HG03432 (cell line): ENCODE measurements at regions not wholly inside any gene's neighbourhood (a gene's known extent, or its start where the extent isn't known, plus 50 kb on each side); places are given as distances from the start of the nearest gene placed in this dataset.

Experiments
- ATAC-seq: cut with Tn5 transposase; IDR thresholded peaks from one replicate; pipeline ENCODE4 v1.9.1; 2021; ENCODE audit warnings: mild to moderate bottlenecking, moderate library complexity; ENCODE audit not compliant: unreplicated experiment

DNA sequence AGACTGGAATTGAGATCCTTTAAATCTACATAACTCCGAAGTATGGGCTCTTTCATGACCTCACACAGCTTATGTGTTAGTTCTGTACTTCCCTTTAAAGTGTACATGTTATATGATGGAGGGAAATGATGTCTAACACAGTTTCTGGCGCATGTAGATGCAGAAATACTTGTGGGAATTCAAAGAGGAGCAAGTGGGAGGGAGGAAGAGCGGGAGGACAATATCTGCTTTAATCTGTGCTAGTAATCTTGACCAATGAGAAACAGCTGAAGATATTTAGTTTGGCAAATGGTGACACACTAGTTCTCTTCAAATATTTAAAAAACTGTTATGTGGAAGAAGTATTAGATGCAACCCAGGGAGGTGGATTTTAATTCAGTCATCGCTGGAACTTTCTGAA, 62.9 kb upstream of the PLEKHG1 start:
- ATAC-seq: no peak

DNA sequence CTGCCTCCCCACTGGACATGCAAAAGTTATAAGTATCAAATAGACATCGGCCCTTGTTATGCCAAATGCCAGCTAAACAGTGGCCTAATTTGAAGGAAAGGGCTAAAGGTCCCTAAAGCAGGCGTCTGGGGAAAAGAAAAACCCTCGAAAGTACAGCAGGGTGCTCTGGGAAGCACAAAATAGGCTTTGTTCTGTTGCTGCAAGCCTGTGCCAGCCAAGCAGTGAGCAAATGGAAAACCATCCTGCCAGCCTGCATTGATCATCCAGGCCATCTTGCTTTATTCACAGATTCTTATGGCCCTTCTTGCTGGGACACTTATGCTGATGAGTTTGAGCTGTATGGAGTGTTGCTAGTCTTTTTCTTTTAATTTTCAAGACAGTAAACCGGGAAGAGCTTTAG, 62.2 kb upstream of the PLEKHG1 start:
- no peak for ATAC-seq

DNA sequence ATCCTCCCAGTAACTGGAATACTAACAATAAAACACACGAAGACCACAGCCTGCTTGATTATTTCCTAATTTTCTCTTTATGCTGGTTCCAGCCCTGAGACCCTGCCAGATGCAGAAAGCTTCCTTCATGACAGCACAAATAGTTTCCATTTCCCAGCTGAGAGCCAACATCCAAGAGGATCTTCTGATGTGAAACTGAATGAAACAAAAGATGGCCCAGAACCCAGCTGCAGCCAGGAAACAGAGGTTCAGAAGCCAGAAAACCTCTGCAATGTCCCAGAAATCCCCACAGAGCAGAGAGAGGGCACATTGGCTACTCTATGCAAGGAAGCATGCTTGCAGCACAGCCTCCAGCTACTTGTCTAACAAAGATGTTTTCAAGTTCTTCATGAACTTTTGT, 61.8 kb upstream of the PLEKHG1 start:
- no peak for ATAC-seq

DNA sequence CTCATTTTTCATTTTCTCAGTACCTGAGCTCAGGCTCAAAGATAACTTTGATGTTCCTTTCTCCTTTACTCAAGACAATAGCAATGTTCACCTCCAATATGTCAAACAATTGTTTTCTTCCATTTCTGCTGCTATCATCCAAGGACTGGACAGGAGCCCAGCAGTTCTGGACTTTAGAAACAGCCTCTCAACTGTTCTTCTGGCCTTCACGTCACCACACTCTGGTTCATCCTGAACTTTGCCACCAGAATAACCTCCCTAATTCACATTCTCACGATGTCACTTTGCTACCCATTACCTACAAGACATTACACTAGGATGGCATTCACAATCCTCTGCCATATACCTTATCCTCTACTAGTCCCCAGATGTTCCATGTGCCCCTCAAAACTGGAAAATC, 60.6 kb upstream of the PLEKHG1 start:
- no peak for ATAC-seq

DNA sequence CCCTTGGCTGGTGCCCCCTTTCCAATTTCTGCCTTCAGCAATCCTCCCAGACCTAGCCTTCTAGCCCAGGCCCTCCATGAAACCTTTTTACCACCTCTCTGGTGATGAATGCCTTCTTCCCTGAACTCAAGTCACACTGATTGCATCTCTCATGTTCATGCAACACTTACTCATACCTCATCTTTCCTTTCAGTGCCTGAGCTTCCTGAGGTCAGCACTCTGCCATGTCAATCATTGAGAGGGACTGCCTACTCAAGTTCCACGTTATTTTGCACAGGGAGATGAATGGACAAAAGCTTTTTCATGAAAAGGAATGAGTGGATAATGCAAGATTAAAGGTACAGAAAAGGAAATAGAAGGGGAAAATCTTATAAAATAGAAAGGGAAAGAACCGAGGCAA, 60.1 kb upstream of the PLEKHG1 start:
- ATAC-seq: no peak

DNA sequence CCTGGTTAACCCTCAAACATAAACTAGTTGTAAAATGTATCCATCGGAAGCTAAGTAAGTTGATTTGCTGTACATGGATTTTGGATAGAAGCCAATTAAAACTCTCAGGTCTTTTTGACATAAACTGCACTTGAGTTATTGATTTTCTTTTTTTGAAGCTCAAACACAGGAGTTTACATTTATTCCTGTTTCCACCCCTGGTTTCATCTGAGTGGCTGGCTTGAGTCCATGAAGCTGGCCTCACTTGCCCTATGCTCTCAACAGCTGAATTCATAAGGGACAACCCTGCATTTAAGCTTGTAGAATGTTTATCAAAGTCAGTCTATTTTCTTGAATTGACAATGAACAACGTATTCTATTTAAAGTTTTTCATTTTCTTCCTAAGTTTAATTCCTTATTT, 58.1 kb upstream of the PLEKHG1 start:
- ATAC-seq: no peak

DNA sequence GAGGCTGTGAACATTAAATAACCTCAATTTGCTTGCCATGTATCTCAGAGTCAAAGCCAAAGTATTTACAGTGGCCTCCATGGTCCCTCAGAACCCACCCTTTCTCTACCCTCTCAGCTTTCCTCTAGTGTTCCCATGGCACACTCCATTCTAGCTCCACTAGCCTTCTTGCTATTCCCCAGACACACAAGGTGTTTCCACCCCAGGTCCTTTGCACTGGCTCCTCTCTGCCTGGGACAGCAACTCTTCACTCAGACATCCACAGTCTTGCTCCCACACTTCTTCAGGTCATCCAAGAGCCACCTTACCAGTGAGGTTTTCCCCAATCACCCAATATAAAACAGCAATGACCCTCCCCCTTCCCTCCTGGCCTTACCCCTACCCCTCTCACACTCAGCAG, 56.5 kb upstream of the PLEKHG1 start:
- ATAC-seq: no peak

DNA sequence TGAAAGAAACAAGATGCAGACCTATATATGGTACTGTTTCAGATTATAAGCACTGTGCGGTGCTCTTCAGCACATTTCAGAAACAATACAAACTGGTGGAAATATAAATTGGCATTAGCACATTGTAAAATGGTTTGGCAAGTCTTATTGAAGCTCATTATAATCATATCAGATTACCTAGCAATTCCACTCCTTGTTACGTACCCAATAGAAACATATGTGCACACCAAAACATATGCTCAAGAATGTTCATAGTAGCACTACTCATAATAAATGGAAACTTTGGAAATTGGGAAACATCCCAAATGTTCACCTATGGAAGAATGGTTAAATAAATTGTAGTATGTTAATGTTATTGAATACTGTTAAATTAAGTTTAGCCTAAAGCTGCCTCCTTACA, 54.9 kb upstream of the PLEKHG1 start:
- ATAC-seq: no peak

DNA sequence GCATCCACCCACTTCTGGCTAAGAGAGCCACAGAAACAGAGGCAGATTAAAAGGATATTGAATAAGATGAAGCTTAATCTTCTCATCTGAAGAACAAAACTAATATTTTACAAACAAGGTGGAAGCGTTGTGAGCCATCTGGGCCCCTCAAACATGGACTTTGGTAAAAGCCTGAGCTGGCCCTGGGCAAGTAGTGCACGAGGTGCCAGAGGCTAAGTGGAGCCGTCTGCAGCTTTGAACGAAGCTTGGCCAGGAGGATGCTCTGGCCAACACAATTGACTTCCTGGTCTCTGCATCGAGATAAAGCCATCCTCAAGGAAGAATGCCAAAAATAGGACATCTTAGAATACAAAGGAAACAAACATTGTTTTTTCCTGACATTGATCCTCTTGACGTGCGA, 53.2 kb upstream of the PLEKHG1 start:
- no peak for ATAC-seq

DNA sequence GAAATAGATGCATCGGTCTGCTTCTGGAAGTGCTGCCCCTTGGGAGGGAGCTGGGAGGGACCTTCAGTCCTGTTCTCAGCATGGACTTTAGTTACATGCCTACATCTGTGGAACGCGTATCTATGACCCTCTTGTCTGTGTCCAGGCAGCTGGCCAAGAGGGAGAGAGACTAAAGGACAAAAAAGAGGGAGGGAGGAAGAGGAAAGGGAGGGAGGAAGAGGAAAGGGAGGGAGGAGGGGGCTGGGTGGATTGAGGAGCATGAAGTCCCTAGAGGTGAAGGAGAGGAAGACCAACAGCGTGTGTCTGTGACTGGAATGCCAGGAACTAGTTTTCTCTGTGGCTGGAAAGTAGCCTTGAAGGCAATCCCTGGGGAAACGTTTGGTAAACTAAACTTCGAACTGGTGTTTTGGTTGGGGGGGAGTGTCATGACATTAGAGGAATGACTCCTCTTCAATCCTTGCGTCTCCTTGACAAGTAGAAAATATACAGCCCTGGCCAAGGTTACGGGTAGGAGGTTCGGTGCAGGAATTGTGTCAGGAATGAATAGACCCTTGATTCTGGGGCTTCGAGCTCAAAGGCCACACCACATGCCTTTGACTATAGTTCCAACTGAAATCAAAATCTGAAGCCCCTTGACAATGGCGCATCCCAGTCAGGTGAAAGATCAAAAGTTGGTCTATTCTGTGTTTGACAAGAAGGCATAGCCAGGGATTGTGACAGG, 52.0 kb upstream of the PLEKHG1 start:
- ATAC-seq: no peak

DNA sequence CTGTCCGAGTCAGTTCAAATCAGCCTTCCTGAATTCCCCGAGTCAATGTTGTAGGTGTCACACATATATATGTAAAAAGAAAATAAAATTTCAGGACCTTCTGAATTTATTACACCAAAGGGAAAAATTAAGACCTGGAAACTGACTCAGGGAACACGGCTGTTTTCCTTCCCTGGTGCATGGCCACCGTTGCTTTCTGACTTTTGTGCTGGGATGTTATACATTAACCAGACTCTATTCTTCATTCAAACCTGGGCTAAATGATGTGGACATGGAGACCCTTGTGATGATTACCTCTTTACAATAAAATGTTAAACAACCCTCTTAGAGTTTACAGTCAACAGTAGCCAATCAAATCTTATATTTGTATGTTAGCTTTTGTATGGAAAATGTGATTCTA, 51.4 kb upstream of the PLEKHG1 start:
- no peak for ATAC-seq

DNA sequence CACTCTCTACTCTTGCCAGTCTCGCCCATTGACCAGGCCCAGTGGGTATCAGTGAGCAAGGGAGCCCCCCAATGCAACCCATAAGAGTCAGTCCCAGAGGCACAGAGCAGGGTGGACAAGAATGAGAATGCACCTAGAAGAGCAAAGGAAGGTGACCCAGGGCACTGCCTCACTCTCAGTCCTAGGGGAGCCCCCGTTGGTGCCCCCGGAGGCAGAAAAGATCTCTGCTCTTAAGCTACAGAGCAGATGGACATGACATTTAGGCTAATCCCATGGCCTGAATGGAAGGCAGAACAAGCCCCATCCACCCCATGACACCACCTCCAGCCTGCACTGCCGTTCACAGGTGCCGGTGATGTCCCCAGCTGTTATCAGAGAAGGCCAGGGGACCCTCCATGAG, 50.7 kb upstream of the PLEKHG1 start:
- ATAC-seq: no peak

DNA sequence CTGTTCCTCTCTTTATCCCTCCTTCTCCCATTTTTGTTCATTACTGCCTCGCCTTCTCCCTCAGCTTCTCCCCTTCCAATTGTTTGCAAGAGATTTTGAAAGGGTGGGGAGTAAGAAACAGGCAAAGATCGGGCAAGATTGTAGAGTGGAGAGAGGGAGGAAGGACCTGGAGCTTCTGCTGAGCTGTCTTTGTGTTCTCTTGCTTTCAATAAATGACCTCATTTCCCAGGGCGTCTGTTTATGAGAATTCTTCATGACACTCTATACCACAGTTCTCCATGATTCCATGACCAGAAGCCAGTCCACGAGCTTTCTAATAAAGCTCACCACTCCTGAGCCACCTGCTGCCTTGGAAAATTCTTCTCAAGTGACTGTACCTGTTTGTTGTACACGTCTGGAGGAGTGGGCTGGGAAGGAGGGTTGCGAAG, 50.0 kb upstream of the PLEKHG1 start:
- ATAC-seq: no peak
